ENCODE measurements at regions not wholly inside any gene's neighbourhood (a gene's known extent, or its start where the extent isn't known, plus 50 kb on each side); places are given as distances from the start of the nearest gene placed in this dataset.

DNA sequence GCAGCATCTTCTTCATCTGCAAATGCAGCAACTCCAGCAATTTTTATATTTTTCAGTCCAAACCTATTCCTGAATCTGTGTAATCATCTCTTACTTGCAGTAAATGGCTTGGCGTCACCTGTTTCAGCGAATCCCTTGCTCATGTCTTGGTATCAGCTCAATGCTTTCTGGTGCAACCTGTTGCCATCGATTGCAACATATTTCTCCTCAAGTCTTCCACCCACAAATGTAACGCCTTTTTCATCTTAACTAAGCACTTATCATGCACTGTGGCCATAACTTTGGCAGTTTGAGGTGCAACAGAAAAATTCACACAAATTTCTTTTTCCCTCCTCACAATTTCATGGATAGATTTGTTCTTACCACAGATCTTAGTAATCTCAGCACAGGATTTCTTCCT, 168.3 kb downstream of the HERPUD2 start:
- H3K9ac ChIP-seq (replicated peaks; ENCODE audit: extremely low read depth, insufficient read depth, low read length), result no peak overlapping the region
- H4K20me1 ChIP-seq (replicated peaks; ENCODE audit: control insufficient read depth, extremely low read depth, insufficient read depth, low read length), result no peaks in the 10 kb centered on the region
- H3K9me3 ChIP-seq (replicated peaks; ENCODE audit: control insufficient read depth, insufficient read depth, low read length), result no peaks in the 10 kb centered on the region
- H3K27ac ChIP-seq (ENCODE audit: insufficient read depth, low read depth, low read length), result no peak overlapping the region
- intact Hi-C loops (cut with micrococcal nuclease), result no loop called here
- peaks cover 5 to 9% of the 10 kb centered on the region in 2 experiments for H3K27me3 ChIP-seq (ENCODE audit: control insufficient read depth in 2 of 2, insufficient read depth in 2 of 2, low read length in 2 of 2)
- no peaks in the 10 kb centered on the region for H3K4me1 ChIP-seq (ENCODE audit: control insufficient read depth, extremely low read depth, insufficient read depth, low read length)
- CTCF ChIA-PET, result no interaction called here
- no TSS peak for BruUV-seq (replicated peaks)
- H2AFZ ChIP-seq (ENCODE audit: low read depth, low read length), result no peak overlapping the region
- no peak overlapping the region for H3K4me2 ChIP-seq (ENCODE audit: insufficient read depth, low read length)
- DNase-seq (ENCODE audit: low read depth, low spot score), result no peak
- no peaks in the 10 kb centered on the region for H3K79me2 ChIP-seq (ENCODE audit: control insufficient read depth, insufficient read depth, low read length)
- TF ChIP-seq FOS (IDR thresholded peaks at IDR 0.05; ENCODE audit: borderline replicate concordance, insufficient read depth, low read length) (no peak), JUN (IDR thresholded peaks at IDR 0.05; ENCODE audit: borderline replicate concordance, insufficient read depth, insufficient read length, low read depth) (no peak), EZH2 (IDR thresholded peaks at IDR 0.05; ENCODE audit: borderline replicate concordance, low read depth, low read length, severe bottlenecking) (no peak), MYC (IDR thresholded peaks at IDR 0.05; ENCODE audit: low read depth, low read length) (no peak), POLR2AphosphoS5 (IDR thresholded peaks at IDR 0.05; ENCODE audit: insufficient read depth, low read depth, low read length) (no peak), GATA2 (IDR thresholded peaks at IDR 0.05; ENCODE audit: insufficient read depth, insufficient read length, low read depth, low read length) (no peak), POLR2A (IDR thresholded peaks at IDR 0.05; ENCODE audit: low read depth, low read length) (no peak)
- TF ChIP-seq, protein P1, sequence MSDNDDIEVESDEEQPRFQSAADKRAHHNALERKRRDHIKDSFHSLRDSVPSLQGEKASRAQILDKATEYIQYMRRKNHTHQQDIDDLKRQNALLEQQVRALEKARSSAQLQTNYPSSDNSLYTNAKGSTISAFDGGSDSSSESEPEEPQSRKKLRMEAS (IDR thresholded peaks at IDR 0.05; ENCODE audit: insufficient read depth, insufficient read length), result no peak
- TF ChIP-seq, protein P2, sequence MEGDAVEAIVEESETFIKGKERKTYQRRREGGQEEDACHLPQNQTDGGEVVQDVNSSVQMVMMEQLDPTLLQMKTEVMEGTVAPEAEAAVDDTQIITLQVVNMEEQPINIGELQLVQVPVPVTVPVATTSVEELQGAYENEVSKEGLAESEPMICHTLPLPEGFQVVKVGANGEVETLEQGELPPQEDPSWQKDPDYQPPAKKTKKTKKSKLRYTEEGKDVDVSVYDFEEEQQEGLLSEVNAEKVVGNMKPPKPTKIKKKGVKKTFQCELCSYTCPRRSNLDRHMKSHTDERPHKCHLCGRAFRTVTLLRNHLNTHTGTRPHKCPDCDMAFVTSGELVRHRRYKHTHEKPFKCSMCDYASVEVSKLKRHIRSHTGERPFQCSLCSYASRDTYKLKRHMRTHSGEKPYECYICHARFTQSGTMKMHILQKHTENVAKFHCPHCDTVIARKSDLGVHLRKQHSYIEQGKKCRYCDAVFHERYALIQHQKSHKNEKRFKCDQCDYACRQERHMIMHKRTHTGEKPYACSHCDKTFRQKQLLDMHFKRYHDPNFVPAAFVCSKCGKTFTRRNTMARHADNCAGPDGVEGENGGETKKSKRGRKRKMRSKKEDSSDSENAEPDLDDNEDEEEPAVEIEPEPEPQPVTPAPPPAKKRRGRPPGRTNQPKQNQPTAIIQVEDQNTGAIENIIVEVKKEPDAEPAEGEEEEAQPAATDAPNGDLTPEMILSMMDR (IDR thresholded peaks at IDR 0.05; ENCODE audit: extremely low read depth in 1 of 2, insufficient read depth in 1 of 2, low read depth in 1 of 2, low read length in 2 of 2), result no peak
- dilution Hi-C loops (cut with MboI; ENCODE audit: extremely low pct_ligation_motif_present, low sequenced_read_pairs), result no loop called here
- H3K4me3 ChIP-seq (replicated peaks in 1 of 3; ENCODE audit: insufficient read depth in 1 of 3, low read depth in 1 of 3, low read length in 3 of 3), result no peak overlapping the region
- POLR2A ChIA-PET, result no interaction called here
- no peaks in the 10 kb centered on the region for H3K36me3 ChIP-seq (ENCODE audit: control insufficient read depth in 2 of 2, extremely low read depth in 1 of 2, insufficient read depth in 2 of 2, low read length in 2 of 2)
- H3K9me1 ChIP-seq (replicated peaks; ENCODE audit: control insufficient read depth, extremely low read depth, insufficient read depth, low read length), result no peaks in the 10 kb centered on the region
- no peak for FAIRE-seq
